ENCODE measurements at regions not wholly inside any gene's neighbourhood (a gene's known extent, or its start where the extent isn't known, plus 50 kb on each side); places are given as distances from the start of the nearest gene placed in this dataset.

DNA sequence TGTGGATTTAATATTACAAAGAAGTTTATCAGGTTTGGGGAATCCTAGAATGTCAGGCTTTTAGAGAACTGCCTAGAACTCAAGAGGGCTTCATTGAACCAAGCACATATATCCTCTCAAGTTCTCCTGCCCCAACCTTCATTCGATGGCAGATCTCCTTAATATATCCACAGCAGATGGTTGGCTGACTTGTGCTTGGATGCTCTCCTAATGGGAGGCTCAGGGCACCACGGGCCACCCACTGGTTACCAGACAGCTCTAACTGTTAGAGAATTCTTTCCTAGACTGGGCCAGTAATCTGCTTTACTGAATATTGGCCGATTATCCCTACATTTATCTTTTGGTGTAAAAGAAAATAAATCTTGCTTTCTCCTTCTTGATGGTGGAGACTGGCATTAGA is 87.2 kb upstream of the ATP8B1 start:
- Mint-ChIP-seq H3K27me3 (ENCODE audit: low read depth) (no peaks in the 10 kb centered on the region; the same call in none of the 2 replicates), H3K4me3 (no peak overlapping the region), H3K27ac (no peak overlapping the region), H3K4me1 (no peaks in the 10 kb centered on the region), H3K9me3 (peaks cover 4 to 10% of the 10 kb centered on the region in 2 experiments; a peak in 3 of 5 replicates), H3K36me3 (ENCODE audit: insufficient read depth in 1 of 3, low read depth in 3 of 3) (peaks cover 0 to 7% (median 5%) of the 10 kb centered on the region in 3 experiments; a peak in 3 of 7 replicates)
- no peak overlapping the region for H3K14ac ChIP-seq (ENCODE audit: insufficient read depth, low read length)
- no peak overlapping the region for H2AFZ ChIP-seq (ENCODE audit: low read length)
- H3K4me2 ChIP-seq (ENCODE audit: insufficient read depth, insufficient read length, low read length), result no peak overlapping the region
- no peak overlapping the region for H3K56ac ChIP-seq (ENCODE audit: insufficient read length, low read depth, low read length)
- H2BK20ac ChIP-seq (ENCODE audit: low read depth, low read length, poor library complexity, severe bottlenecking), result no peak overlapping the region
- H4K8ac ChIP-seq (replicated peaks; ENCODE audit: insufficient read length, low read depth, low read length), result no peak overlapping the region
- no peaks in the 10 kb centered on the region for H3K9me3 ChIP-seq (ENCODE audit: control insufficient read depth, low read depth, low read length)
- H3K79me2 ChIP-seq (ENCODE audit: insufficient read depth, low read length), result no peaks in the 10 kb centered on the region
- no peak overlapping the region for H2AK5ac ChIP-seq (ENCODE audit: insufficient read length, low read length)
- H3K79me1 ChIP-seq (ENCODE audit: insufficient read depth, low read depth, low read length, poor library complexity, severe bottlenecking), result no peaks in the 10 kb centered on the region
- no peaks in the 10 kb centered on the region for H3K4me1 ChIP-seq (ENCODE audit: insufficient read depth, low read length)
- DNase-seq, result no peak
- no peak overlapping the region for H3K9ac ChIP-seq (ENCODE audit: extremely low read depth, insufficient read length, low read length)
- H2BK15ac ChIP-seq (ENCODE audit: low read depth, low read length), result no peak overlapping the region
- no peak overlapping the region for H2BK12ac ChIP-seq (ENCODE audit: insufficient read length, low read depth, low read length)
- no peak overlapping the region for H2BK5ac ChIP-seq (ENCODE audit: insufficient read length, low read length)
- no peak overlapping the region for H4K5ac ChIP-seq (ENCODE audit: insufficient read length, low read depth, low read length)
- H3K27me3 ChIP-seq (ENCODE audit: insufficient read depth, low read length), result no peaks in the 10 kb centered on the region
- H3T11ph ChIP-seq (ENCODE audit: low read length), result no peak overlapping the region
- no peaks in the 10 kb centered on the region for H4K20me1 ChIP-seq (ENCODE audit: control insufficient read depth, insufficient read depth, insufficient read length)
- no peak overlapping the region for H2BK120ac ChIP-seq (ENCODE audit: low read depth, low read length, poor library complexity, severe bottlenecking)
- no CpG with 5 or more reads among the region's 3 CpGs for WGBS (ENCODE audit: extremely low coverage, insufficient read length, low lambda C conversion rate)
- H3K23ac ChIP-seq (ENCODE audit: insufficient read length, low read depth, low read length), result no peak overlapping the region
- H3K4ac ChIP-seq (ENCODE audit: low read depth, low read length), result no peak overlapping the region
- H3K18ac ChIP-seq (ENCODE audit: insufficient read length, low read depth, low read length), result no peak overlapping the region
- H4K91ac ChIP-seq (ENCODE audit: insufficient read length, low read depth, low read length), result no peak overlapping the region
- no peaks in the 10 kb centered on the region for H3K23me2 ChIP-seq (ENCODE audit: insufficient read length, low read depth, low read length, poor library complexity, severe bottlenecking)
- TF ChIP-seq, protein P1, sequence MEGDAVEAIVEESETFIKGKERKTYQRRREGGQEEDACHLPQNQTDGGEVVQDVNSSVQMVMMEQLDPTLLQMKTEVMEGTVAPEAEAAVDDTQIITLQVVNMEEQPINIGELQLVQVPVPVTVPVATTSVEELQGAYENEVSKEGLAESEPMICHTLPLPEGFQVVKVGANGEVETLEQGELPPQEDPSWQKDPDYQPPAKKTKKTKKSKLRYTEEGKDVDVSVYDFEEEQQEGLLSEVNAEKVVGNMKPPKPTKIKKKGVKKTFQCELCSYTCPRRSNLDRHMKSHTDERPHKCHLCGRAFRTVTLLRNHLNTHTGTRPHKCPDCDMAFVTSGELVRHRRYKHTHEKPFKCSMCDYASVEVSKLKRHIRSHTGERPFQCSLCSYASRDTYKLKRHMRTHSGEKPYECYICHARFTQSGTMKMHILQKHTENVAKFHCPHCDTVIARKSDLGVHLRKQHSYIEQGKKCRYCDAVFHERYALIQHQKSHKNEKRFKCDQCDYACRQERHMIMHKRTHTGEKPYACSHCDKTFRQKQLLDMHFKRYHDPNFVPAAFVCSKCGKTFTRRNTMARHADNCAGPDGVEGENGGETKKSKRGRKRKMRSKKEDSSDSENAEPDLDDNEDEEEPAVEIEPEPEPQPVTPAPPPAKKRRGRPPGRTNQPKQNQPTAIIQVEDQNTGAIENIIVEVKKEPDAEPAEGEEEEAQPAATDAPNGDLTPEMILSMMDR (conservative IDR thresholded peaks at IDR 0.05), result no peak
- no peak overlapping the region for H3K27ac ChIP-seq (ENCODE audit: insufficient read length, low read depth, low read length)

All from H9 (cell line).